ENCODE measurements at regions not wholly inside any gene's neighbourhood (a gene's known extent, or its start where the extent isn't known, plus 50 kb on each side); places are given as distances from the start of the nearest gene placed in this dataset.
A peak's percentile ranks its signal among the peaks of the same experiment; 100 is the strongest.
"Not testable (repeated sequence)": the region's sequence is repeated elsewhere in the genome, so short reads cannot be mapped to it uniquely, and the experiment has no call there.

- DNase-seq (ENCODE audit: low spot score), result no peak
Measured at GRCh38 chr2:130289780-130290179, 52.9 kb upstream of the IMP4 start.

GRCh38 chr2:130288467-130289403 lies 54.0 kb upstream of the IMP4 start:
- DNase-seq (ENCODE audit: low spot score), result peak; percentile 80

- DNase-seq (ENCODE audit: low spot score), result no peak
Measured at GRCh38 chr2:130287656-130288026, 55.1 kb upstream of the IMP4 start.

- DNase-seq (ENCODE audit: low spot score), result no peak
Measured at GRCh38 chr2:130286983-130287655, 55.6 kb upstream of the IMP4 start.

- not testable (repeated sequence) for DNase-seq (ENCODE audit: low spot score)
Measured at GRCh38 chr2:130283341-130283869, 59.3 kb upstream of the IMP4 start.

- not testable (repeated sequence) for DNase-seq (ENCODE audit: low spot score)
Measured at GRCh38 chr2:130279551-130279950, 63.1 kb upstream of the IMP4 start.

- DNase-seq (ENCODE audit: low spot score), result not testable (repeated sequence)
Measured at GRCh38 chr2:130268333-130268732, 70.1 kb upstream of the TUBA3E start.

GRCh38 chr2:130267572-130267971 lies 69.3 kb upstream of the TUBA3E start:
- not testable (repeated sequence) for DNase-seq (ENCODE audit: low spot score)

GRCh38 chr2:130266836-130267235 lies 68.6 kb upstream of the TUBA3E start:
- DNase-seq (ENCODE audit: low spot score), result not testable (repeated sequence)

GRCh38 chr2:130265570-130266247 lies 67.5 kb upstream of the TUBA3E start:
- DNase-seq (ENCODE audit: low spot score), result not testable (repeated sequence)

- DNase-seq (ENCODE audit: low spot score), result not testable (repeated sequence)
Measured at GRCh38 chr2:130264901-130265320, 66.7 kb upstream of the TUBA3E start.

- DNase-seq (ENCODE audit: low spot score), result no peak
Measured at GRCh38 chr2:130264501-130264900, 66.3 kb upstream of the TUBA3E start.

- no peak for DNase-seq (ENCODE audit: low spot score)
Measured at GRCh38 chr2:130264046-130264445, 65.8 kb upstream of the TUBA3E start.

GRCh38 chr2:130263606-130264005 lies 65.4 kb upstream of the TUBA3E start:
- DNase-seq (ENCODE audit: low spot score), result no peak

- DNase-seq (ENCODE audit: low spot score), result no peak
Measured at GRCh38 chr2:130261970-130262760, 63.9 kb upstream of the TUBA3E start.

- no peak for DNase-seq (ENCODE audit: low spot score)
Measured at GRCh38 chr2:130261099-130261498, 62.9 kb upstream of the TUBA3E start.

GRCh38 chr2:130259594-130259993 lies 61.4 kb upstream of the TUBA3E start:
- no peak for DNase-seq (ENCODE audit: low spot score)

- no peak for DNase-seq (ENCODE audit: low spot score)
Measured at GRCh38 chr2:130258356-130258755, 60.1 kb upstream of the TUBA3E start.

GRCh38 chr2:130252880-130253645 lies 54.8 kb upstream of the TUBA3E start:
- peak; percentile 60 for DNase-seq (ENCODE audit: low spot score)

GRCh38 chr2:130251873-130252620 lies 53.8 kb upstream of the TUBA3E start:
- peak; percentile 31 for DNase-seq (ENCODE audit: low spot score)
